IMR-90 (cell line): ENCODE measurements at regions not wholly inside any gene's neighbourhood (a gene's known extent, or its start where the extent isn't known, plus 50 kb on each side); places are given as distances from the start of the nearest gene placed in this dataset.

ENCODE experiments used
- ATAC-seq: fragments of 200-7000 bp; cut with Tn5 transposase; 2 replicates; pipeline ENCODE4 v1.9.1; 2020; ENCODE audit warnings: low read depth, mild to moderate bottlenecking, moderate library complexity
- BruUV-seq: library from RNA; stranded (reverse); fragments of 400-500 nt; replicated peaks from 2 replicates; lab custom pipeline; 2021; lab: Mats Ljungman, UMichigan
- CTCF ChIA-PET: fragments of 300-600 bp; formaldehyde crosslinking; extraction: SDS; loops from one replicate; lab custom pipeline; 2021; ENCODE audit warnings: antibody characterized with exemption; lab: Yijun Ruan, JAX
- POLR2A ChIA-PET: fragments of 300-600 bp; sonication (Branson Sonifier 250); formaldehyde crosslinking; loops from one replicate; lab custom pipeline; 2022; ENCODE audit warnings: antibody characterized with exemption; ENCODE audit not compliant: unreplicated experiment; lab: Charles Lee
- DNase-seq: peaks from one replicate; pipeline ENCODE4 v3.0.0; 2013
- H2AFZ ChIP-seq: replicated peaks from 2 replicates; pipeline ENCODE3; 2013; ENCODE audit warnings: low read length, mild to moderate bottlenecking; ENCODE audit not compliant: poor library complexity
- H2AK5ac ChIP-seq: 2 replicates; pipeline ENCODE4 v1.6.1; 2013; ENCODE audit warnings: low read depth, low read length, inconsistent platforms
- H2AK9ac ChIP-seq: replicated peaks from 2 replicates; pipeline ENCODE3; 2013; ENCODE audit warnings: mild to moderate bottlenecking, low read depth, low read length, moderate library complexity; ENCODE audit not compliant: poor library complexity
- H2BK120ac ChIP-seq: 2 replicates; pipeline ENCODE4 v1.6.1; 2013; ENCODE audit warnings: low read depth, low read length, inconsistent platforms
- H2BK15ac ChIP-seq: 3 replicates; pipeline ENCODE4 v1.6.1; 2013; ENCODE audit warnings: low read depth, low read length, inconsistent platforms
- H2BK20ac ChIP-seq: 2 replicates; pipeline ENCODE4 v1.6.1; 2013; ENCODE audit warnings: low read depth, mild to moderate bottlenecking, inconsistent platforms, low read length, moderate library complexity
- H2BK5ac ChIP-seq: 2 replicates; pipeline ENCODE4 v1.6.1; 2013; ENCODE audit warnings: mild to moderate bottlenecking, low read depth, low read length, inconsistent platforms; ENCODE audit not compliant: poor library complexity, severe bottlenecking
- H3K14ac ChIP-seq: replicated peaks from 2 replicates; pipeline ENCODE4 v1.6.1; 2013; ENCODE audit warnings: low read depth, low read length, inconsistent platforms
- H3K18ac ChIP-seq: 2 replicates; pipeline ENCODE4 v1.6.1; 2013; ENCODE audit warnings: low read depth, low read length, control low read depth
- H3K23ac ChIP-seq: 2 replicates; pipeline ENCODE4 v1.6.1; 2013; ENCODE audit warnings: low read depth, low read length, inconsistent platforms
- H3K27ac ChIP-seq: 2 replicates; pipeline ENCODE4 v1.5.1; 2013; ENCODE audit warnings: mild to moderate bottlenecking, control low read depth, low read length; ENCODE audit not compliant: insufficient read depth
- H3K27me3 ChIP-seq: 2 replicates; pipeline ENCODE4 v1.6.1; 2013; ENCODE audit warnings: low read length; ENCODE audit not compliant: control insufficient read depth, insufficient read depth
- H3K36me3 ChIP-seq: 2 replicates; pipeline ENCODE4 v1.6.1; 2013; ENCODE audit warnings: low read length, mixed read lengths; ENCODE audit not compliant: control insufficient read depth, insufficient read depth
- H3K4ac ChIP-seq: 2 replicates; pipeline ENCODE4 v1.6.1; 2013; ENCODE audit warnings: low read depth, low read length, inconsistent platforms
- H3K4me1 ChIP-seq: 2 replicates; pipeline ENCODE4 v1.6.1; 2013; ENCODE audit warnings: low read length, mixed read lengths; ENCODE audit not compliant: control insufficient read depth, insufficient read depth
- H3K4me2 ChIP-seq: 2 replicates; pipeline ENCODE4 v1.6.1; 2013; ENCODE audit warnings: low read depth, mild to moderate bottlenecking, control low read depth, low read length, moderate library complexity
- H3K4me3 ChIP-seq: 2 replicates; pipeline ENCODE4 v1.5.1; 2013; ENCODE audit warnings: low read depth, mild to moderate bottlenecking, control low read depth, low read length, moderate library complexity; ENCODE audit not compliant: insufficient read depth
- H3K56ac ChIP-seq: 2 replicates; pipeline ENCODE4 v1.6.1; 2013; ENCODE audit warnings: low read length, inconsistent platforms; ENCODE audit not compliant: insufficient read depth; ENCODE audit errors: extremely low read depth
- H3K79me1 ChIP-seq, 2 experiments: 2 replicates each; pipeline ENCODE4 v1.6.1; 2013; ENCODE audit warnings: low read length in 2 of 2, inconsistent platforms in 1 of 2, low read depth in 1 of 2
- H3K9ac ChIP-seq: 2 replicates; pipeline ENCODE4 v1.6.1; 2013; ENCODE audit warnings: low read depth, low read length, control low read depth
- H3K9me1 ChIP-seq: 2 replicates; pipeline ENCODE4 v1.6.1; 2013; ENCODE audit warnings: low read length, inconsistent platforms; ENCODE audit not compliant: insufficient read depth
- H3K9me3 ChIP-seq: 2 replicates; pipeline ENCODE4 v1.6.1; 2013; ENCODE audit warnings: low read length; ENCODE audit not compliant: control insufficient read depth, insufficient read depth
- H4K20me1 ChIP-seq: 2 replicates; pipeline ENCODE4 v1.6.1; 2013; ENCODE audit warnings: low read length, inconsistent platforms; ENCODE audit not compliant: insufficient read depth
- H4K5ac ChIP-seq: 2 replicates; pipeline ENCODE4 v1.6.1; 2013; ENCODE audit warnings: mild to moderate bottlenecking, low read depth, low read length, control low read depth
- H4K8ac ChIP-seq, 2 experiments: 2 replicates each; pipeline ENCODE4 v1.6.1; 2013; ENCODE audit warnings: low read depth in 2 of 2, low read length in 2 of 2, control low read depth in 1 of 2, inconsistent platforms in 1 of 2
- H4K91ac ChIP-seq: 2 replicates; pipeline ENCODE4 v1.6.1; 2013; ENCODE audit warnings: low read depth, low read length, inconsistent platforms; ENCODE audit not compliant: insufficient read depth
- FOS ChIP-seq: fragments of 150-350 bp; IDR thresholded peaks from 2 replicates; pipeline ENCODE4 v1.6.1; 2016; ENCODE audit warnings: low read depth, low read length
- POLR2A ChIP-seq: IDR thresholded peaks from 2 replicates; pipeline ENCODE4 v1.6.1; 2012; ENCODE audit warnings: mild to moderate bottlenecking, low read depth, low read length
- WGBS, 2 experiments: methylation state at CpG; one replicate each; pipeline versions ENCODE4 v1.1.5 to v1.1.7; 2013; ENCODE audit warnings: missing lambda C conversion rate in 2 of 2; ENCODE audit not compliant: insufficient read length in 1 of 2; ENCODE audit errors: extremely low coverage in 2 of 2; 5-methylcytosine and 5-hydroxymethylcytosine counted together
- dilution Hi-C: fragments of 300-500 bp; cut with HindIII; formaldehyde crosslinking; loops from one replicate; pipeline ENCODE4 v1.14.3; 2018; ENCODE audit warnings: low sequenced_read_pairs; ENCODE audit not compliant: unreplicated experiment
- in situ Hi-C: fragments of 300-500 bp; cut with MboI; formaldehyde crosslinking; loops from 3 replicates; pipeline ENCODE4 v1.14.3; 2019; ENCODE audit warnings: low sequenced_read_pairs, inconsistent platforms, mixed read lengths
- intact Hi-C: fragments of 100-400 bp; cut with micrococcal nuclease; formaldehyde crosslinking; loops from 2 replicates; pipeline ENCODE4 v1.10.0; 2022

DNA sequence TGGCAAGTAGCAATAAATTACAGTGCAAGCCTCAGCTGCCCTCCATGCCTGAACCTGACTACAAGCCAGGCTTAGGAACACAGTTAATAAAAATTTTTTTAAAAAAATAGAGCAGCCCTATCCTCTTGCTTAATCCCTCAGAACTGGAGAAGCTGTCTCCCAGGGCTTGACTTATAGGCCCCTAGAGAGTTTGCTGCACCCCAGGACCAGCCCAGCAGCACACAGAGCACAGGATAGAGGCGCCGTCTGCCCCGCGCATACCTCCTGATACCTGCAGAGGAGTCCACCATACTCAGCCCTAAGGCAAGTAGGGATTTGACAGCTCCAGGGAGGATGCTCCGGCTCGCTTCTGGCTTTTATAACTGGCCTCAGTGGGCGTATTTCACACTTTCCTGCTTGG, 548.6 kb upstream of the RAB6C start:
- WGBS, 2 experiments, result no CpG with 5 or more reads among the region's 7 CpGs
- Histone ChIP-seq H2BK120ac (no peak overlapping the region), H2AK5ac (no peak overlapping the region), H2BK15ac (no peak overlapping the region), H4K8ac (no peak overlapping the region), H3K4me2 (no peak overlapping the region), H3K9ac (no peak overlapping the region), H4K20me1 (no peaks in the 10 kb centered on the region), H2AFZ (no peak overlapping the region), H3K27me3 (no peaks in the 10 kb centered on the region), H3K18ac (no peak overlapping the region), H3K56ac (no peak overlapping the region), H3K4ac (no peak overlapping the region), H4K5ac (no peak overlapping the region), H4K91ac (no peak overlapping the region), H3K14ac (no peak overlapping the region), H3K4me1 (no peaks in the 10 kb centered on the region), H3K9me3 (peaks cover 32% of the 10 kb centered on the region), H3K23ac (no peak overlapping the region), H2AK9ac (no peak overlapping the region), H3K9me1 (no peaks in the 10 kb centered on the region), H3K27ac (no peak overlapping the region), H3K36me3 (no peaks in the 10 kb centered on the region), H3K4me3 (no peak overlapping the region), H2BK5ac (no peak overlapping the region), H3K79me1 (no peaks in the 10 kb centered on the region), H2BK20ac (no peak overlapping the region)
- ATAC-seq, result no peak
- in situ Hi-C loops (no loop called here), intact Hi-C loops (no loop called here), dilution Hi-C loops (no loop called here)
- BruUV-seq, result no TSS peak
- DNase-seq, result no peak
- ChIA-PET CTCF (no interaction called here), POLR2A (no interaction called here)
- no peak for TF ChIP-seq POLR2A
- no peak for TF ChIP-seq FOS
